HCT116 (cell line): ENCODE measurements at regions not wholly inside any gene's neighbourhood (a gene's known extent, or its start where the extent isn't known, plus 50 kb on each side); places are given as distances from the start of the nearest gene placed in this dataset.

Experiments
- ATAC-seq: fragments of 200-7000 bp; cut with Tn5 transposase; 2 replicates; pipeline ENCODE4 v1.9.1; 2020; ENCODE audit warnings: mild to moderate bottlenecking, moderate library complexity
- BruUV-seq: library from RNA; stranded (reverse); fragments of 400-500 nt; replicated peaks from 2 replicates; lab custom pipeline; 2021; lab: Mats Ljungman, UMichigan
- CTCF ChIA-PET: fragments of 300-600 bp; sonication (Branson Sonifier 250); formaldehyde crosslinking; loops from one replicate; lab custom pipeline; 2021; ENCODE audit warnings: antibody characterized with exemption; lab: Charles Lee
- POLR2A ChIA-PET: fragments of 300-600, 350-600 bp; sonication (Branson Sonifier 250); formaldehyde crosslinking; loops from one replicate; lab custom pipeline; 2021; ENCODE audit warnings: antibody characterized with exemption; lab: Charles Lee
- RAD21 ChIA-PET, 2 experiments: fragments of 300-600 bp; sonication (Branson Sonifier 250); formaldehyde crosslinking; loops; one replicate each; lab custom pipeline; 2023; ENCODE audit warnings: low total read pairs in 2 of 2; ENCODE audit not compliant: uncharacterized antibody in 2 of 2, unreplicated experiment in 2 of 2, low non-redundant PET in 1 of 2; lab: Charles Lee
- DNase-seq: peaks from one replicate; pipeline ENCODE4 v3.0.0-alpha.2; 2010; ENCODE audit warnings: low read depth, low spot score
- H2AFZ ChIP-seq: fragments of 200-600 bp; shearing (Covaris generic), sonication (generic); 2 replicates; pipeline ENCODE4 v1.6.1; 2017; ENCODE audit warnings: low read depth, mixed run types, mixed read lengths, antibody characterized with exemption, low read length; ENCODE audit not compliant: poor library complexity, severe bottlenecking
- H3K27ac ChIP-seq: 2 replicates; pipeline ENCODE4 v1.5.1; 2012; ENCODE audit warnings: low read depth, low read length
- H3K27me3 ChIP-seq: fragments of 200-600 bp; sonication (generic); 2 replicates; pipeline ENCODE4 v1.6.1; 2016; ENCODE audit warnings: mixed run types, low read length, mixed read lengths; ENCODE audit not compliant: insufficient read depth
- H3K36me3 ChIP-seq, 2 experiments: fragments of 200-500 bp in 1 of 2; fragments of 200-600 bp in 1 of 2; sonication (Bioruptor generic) in 1 of 2; sonication (generic) in 1 of 2; 2 replicates each; pipeline versions ENCODE4 v1.5.1 to v1.6.1; 2014 to 2016; ENCODE audit warnings: low read length in 2 of 2, inconsistent platforms in 1 of 2, mixed read lengths in 1 of 2, mixed run types in 1 of 2; ENCODE audit not compliant: insufficient read depth in 2 of 2, control insufficient read depth in 1 of 2
- H3K4me1 ChIP-seq, 2 experiments: fragments of 200-600 bp in 1 of 2; sonication (generic) in 1 of 2; 2 replicates each; pipeline versions ENCODE4 v1.5.1 to v1.6.1; 2012 to 2017; ENCODE audit warnings: low read length in 2 of 2, inconsistent platforms in 1 of 2, mild to moderate bottlenecking in 1 of 2, mixed read lengths in 1 of 2, mixed run types in 1 of 2, moderate library complexity in 1 of 2; ENCODE audit not compliant: insufficient read depth in 2 of 2, control insufficient read depth in 1 of 2
- H3K4me2 ChIP-seq: fragments of 200-600 bp; sonication (generic); 2 replicates; pipeline ENCODE4 v1.6.1; 2017; ENCODE audit warnings: mixed run types, low read length, mixed read lengths
- H3K4me3 ChIP-seq, 2 experiments: fragments of 200-600 bp in 1 of 2; sonication (generic) in 1 of 2; replicated peaks in 1 of 2; 2 replicates each; pipeline ENCODE4 v1.5.1; 2011 to 2016; ENCODE audit warnings: low read length in 2 of 2, control low read depth in 1 of 2, low read depth in 1 of 2, mild to moderate bottlenecking in 1 of 2, mixed read lengths in 1 of 2, mixed run types in 1 of 2
- H3K79me2 ChIP-seq: fragments of 200-600 bp; sonication (generic); 2 replicates; pipeline ENCODE4 v1.6.1; 2017; ENCODE audit warnings: mild to moderate bottlenecking, mixed run types, low read length, moderate library complexity, mixed read lengths; ENCODE audit not compliant: insufficient read depth
- H3K9ac ChIP-seq: fragments of 200-600 bp; sonication (generic); 2 replicates; pipeline ENCODE4 v1.6.1; 2016; ENCODE audit warnings: low read length, mixed read lengths
- H3K9me2 ChIP-seq: fragments of 200-600 bp; sonication (generic), shearing (Covaris generic); 2 replicates; pipeline ENCODE4 v1.6.1; 2017; ENCODE audit warnings: mixed run types, mild to moderate bottlenecking, moderate library complexity; ENCODE audit not compliant: insufficient read depth
- H3K9me3 ChIP-seq, 2 experiments: fragments of 200-500 bp in 1 of 2; fragments of 200-600 bp in 1 of 2; sonication (Bioruptor generic) in 1 of 2; sonication (generic) in 1 of 2; 2 replicates each; pipeline ENCODE4 v1.6.1; 2014 to 2017; ENCODE audit warnings: low read length in 2 of 2, mixed read lengths in 2 of 2, inconsistent platforms in 1 of 2, low read depth in 1 of 2, mild to moderate bottlenecking in 1 of 2, mixed run types in 1 of 2, moderate library complexity in 1 of 2; ENCODE audit not compliant: control insufficient read depth in 1 of 2, insufficient read depth in 1 of 2
- H4K20me1 ChIP-seq: fragments of 200-600 bp; sonication (generic), shearing (Covaris generic); 2 replicates; pipeline ENCODE4 v1.6.1; 2017; ENCODE audit warnings: mixed run types, mild to moderate bottlenecking, moderate library complexity; ENCODE audit not compliant: insufficient read depth
- CBX3 ChIP-seq: IDR thresholded peaks from 2 replicates; pipeline ENCODE4 v1.6.1; 2012; ENCODE audit warnings: low read depth
- CTCF ChIP-seq, 3 experiments: fragments of 200-600 bp in 1 of 3; sonication (generic) in 1 of 3; IDR thresholded peaks in 2 of 3; conservative IDR thresholded peaks in 1 of 3; 2 replicates each; pipeline ENCODE4 v1.5.1; 2012 to 2017; ENCODE audit warnings: low read depth in 2 of 3, low read length in 2 of 3, antibody characterized with exemption in 1 of 3, borderline replicate concordance in 1 of 3, control low read depth in 1 of 3, mild to moderate bottlenecking in 1 of 3, mixed read lengths in 1 of 3, mixed run types in 1 of 3, moderate library complexity in 1 of 3; ENCODE audit not compliant: insufficient read depth in 1 of 3
- ELF1 ChIP-seq: IDR thresholded peaks from 2 replicates; pipeline ENCODE4 v1.6.1; 2012; ENCODE audit warnings: low read depth, borderline replicate concordance
- FOSL1 ChIP-seq: IDR thresholded peaks from 2 replicates; pipeline ENCODE4 v1.6.1; 2012; ENCODE audit warnings: low read depth
- MAX ChIP-seq: IDR thresholded peaks from 2 replicates; pipeline ENCODE4 v1.6.1; 2012
- POLR2A ChIP-seq: IDR thresholded peaks from 2 replicates; pipeline ENCODE4 v1.7.0; 2011; ENCODE audit warnings: borderline replicate concordance; ENCODE audit not compliant: insufficient read depth, insufficient read length; ENCODE audit errors: extremely low read depth
- RAD21 ChIP-seq: IDR thresholded peaks from 2 replicates; pipeline ENCODE4 v1.6.1; 2012; ENCODE audit warnings: low read depth, mild to moderate bottlenecking
- SRF ChIP-seq: IDR thresholded peaks from 2 replicates; pipeline ENCODE4 v1.6.1; 2012; ENCODE audit warnings: low read depth
- ZFX ChIP-seq: fragments of 450-650 bp; IDR thresholded peaks from 2 replicates; pipeline ENCODE4 v1.6.1; 2017
- ZNF274 ChIP-seq: fragments of 200-500 bp; sonication (Bioruptor generic); IDR thresholded peaks from 2 replicates; pipeline ENCODE4 v1.6.1; 2014; ENCODE audit warnings: mild to moderate bottlenecking, low read depth, low read length, inconsistent platforms
- intact Hi-C: fragments of 100-400 bp; cut with micrococcal nuclease; formaldehyde crosslinking; loops from 2 replicates; pipeline ENCODE4 v1.10.0; 2022

- intact Hi-C loops, result no loop called here
- no TSS peak for BruUV-seq
- DNase-seq, result no peak
- ChIA-PET POLR2A (no interaction called here), RAD21 (no interaction called here), CTCF (interaction anchor here (2.2 kb wide), 1 partner anchor 9 kb away, joined by 12 read pairs; no protein-coding TSS in a partner anchor)
- H3K4me3 ChIP-seq, result no peak overlapping the region
- TF ChIP-seq ZFX, result no peak
- no peak overlapping the region for H3K27ac ChIP-seq
- H3K79me2 ChIP-seq, result no peaks in the 10 kb centered on the region
- H3K27me3 ChIP-seq, result no peaks in the 10 kb centered on the region
- H3K9me2 ChIP-seq, result no peaks in the 10 kb centered on the region
- H3K9ac ChIP-seq, result no peak overlapping the region
- ATAC-seq, result no peak
- no peaks in the 10 kb centered on the region for H4K20me1 ChIP-seq
- H3K4me2 ChIP-seq, result no peak overlapping the region
- no peaks in the 10 kb centered on the region for H3K36me3 ChIP-seq
- no peaks in the 10 kb centered on the region for H3K9me3 ChIP-seq
- no peaks in the 10 kb centered on the region for H3K4me1 ChIP-seq
- H2AFZ ChIP-seq, result no peak overlapping the region
Observed at GRCh38 chr4:126233483-126233882, 918.7 kb downstream of the FAT4 start.

DNA sequence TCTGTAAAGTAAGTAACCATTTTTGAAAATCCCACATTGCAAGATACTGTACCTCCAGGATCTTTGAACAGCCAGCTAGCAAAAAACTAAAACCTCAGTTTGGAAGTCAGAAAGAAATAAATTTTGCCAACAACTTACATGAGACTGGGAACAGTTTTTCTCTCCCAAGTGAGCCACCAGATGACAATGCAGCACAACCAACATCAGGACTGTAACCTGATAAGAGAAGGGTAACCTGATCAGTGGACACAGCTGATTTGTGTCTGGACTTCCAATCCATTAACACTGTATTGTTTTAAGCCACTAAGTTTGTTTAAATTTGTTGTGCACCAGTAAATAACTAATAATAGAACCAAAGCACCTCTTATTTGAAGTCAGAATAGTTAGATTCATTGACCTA is 923.3 kb downstream of the FAT4 start:
- H3K36me3 ChIP-seq, result no peaks in the 10 kb centered on the region
- no peak for DNase-seq
- no peaks in the 10 kb centered on the region for H3K27me3 ChIP-seq
- RAD21 ChIA-PET, result no interaction called here
- peak; percentile 11; the same call in 1 of the 2 replicates for TF ChIP-seq RAD21
- TF ChIP-seq FOSL1, result no peak
- TF ChIP-seq POLR2A, result no peak
- CTCF ChIA-PET, result interaction anchor here (0.9 kb wide), 1 partner anchor 14 kb away, joined by 3 read pairs; no protein-coding TSS in a partner anchor
- no peak overlapping the region for H3K4me3 ChIP-seq
- no peaks in the 10 kb centered on the region for H3K9me2 ChIP-seq
- no peak for ATAC-seq
- no peaks in the 10 kb centered on the region for H3K79me2 ChIP-seq
- H3K9me3 ChIP-seq, result no peaks in the 10 kb centered on the region
- no peak overlapping the region for H3K27ac ChIP-seq
- no peak overlapping the region for H3K4me2 ChIP-seq
- POLR2A ChIA-PET, result no interaction called here
- no peak overlapping the region for H2AFZ ChIP-seq
- no peaks in the 10 kb centered on the region for H3K4me1 ChIP-seq
- no TSS peak for BruUV-seq
- H3K9ac ChIP-seq, result no peak overlapping the region
- no peaks in the 10 kb centered on the region for H4K20me1 ChIP-seq
- intact Hi-C loops, result no loop called here

- DNase-seq, result no peak
- no TSS peak for BruUV-seq
- Histone ChIP-seq H3K36me3 (no peaks in the 10 kb centered on the region), H3K27me3 (no peaks in the 10 kb centered on the region), H3K4me1 (no peaks in the 10 kb centered on the region), H3K9ac (no peak overlapping the region), H3K27ac (no peak overlapping the region), H2AFZ (no peak overlapping the region), H3K79me2 (no peaks in the 10 kb centered on the region), H3K9me3 (no peaks in the 10 kb centered on the region)
- RAD21 ChIA-PET, result no interaction called here
- CTCF ChIA-PET, result interaction anchor here (1.4 kb wide), 1 partner anchor 18 kb away, joined by 4 read pairs; no protein-coding TSS in a partner anchor
- ATAC-seq, result no peak
- no peak for TF ChIP-seq SRF
- TF ChIP-seq ZNF274, result no peak
- no peak for TF ChIP-seq ELF1
- no peak for TF ChIP-seq RAD21
- TF ChIP-seq MAX, result no peak
- no peak for TF ChIP-seq CTCF (IDR thresholded peaks at IDR 0.05 in 2 of 3, conservative IDR thresholded peaks at IDR 0.05 in 1 of 3; ENCODE audit: borderline replicate concordance in 1 of 3, insufficient read depth in 1 of 3, low read depth in 2 of 3, low read length in 2 of 3)
- no peak for TF ChIP-seq CBX3
- TF ChIP-seq, all 23 proteins: peak for 0
- intact Hi-C loops, result no loop called here
- Histone ChIP-seq H4K20me1 (no peaks in the 10 kb centered on the region), H3K4me2 (no peak overlapping the region), H3K9me2 (no peaks in the 10 kb centered on the region), H3K4me3 (no peak overlapping the region)
- POLR2A ChIA-PET, result no interaction called here
Observed at GRCh38 chr4:126241634-126242033, 926.9 kb downstream of the FAT4 start.
